GM04503 (cell line): ENCODE measurements at regions not wholly inside any gene's neighbourhood (a gene's known extent, or its start where the extent isn't known, plus 50 kb on each side); places are given as distances from the start of the nearest gene placed in this dataset.
"Not testable (repeated sequence)": the region's sequence is repeated elsewhere in the genome, so short reads cannot be mapped to it uniquely, and the experiment has no call there.

Experiments
- DNase-seq: peaks from one replicate; pipeline ENCODE4 v3.0.0-alpha.2; 2012; ENCODE audit warnings: low read depth

- DNase-seq: no peak
These were observed 96.2 kb upstream of the CPM start for GRCh38 chr12:69028941-69029729.

GRCh38 chr12:69030321-69030720 is 97.3 kb upstream of the CPM start:
- no peak for DNase-seq

GRCh38 chr12:69036533-69036932 is 103.6 kb upstream of the CPM start:
- DNase-seq: no peak

GRCh38 chr12:69036999-69037398 is 104.0 kb upstream of the CPM start:
- DNase-seq: no peak

GRCh38 chr12:69039911-69040310 is 106.9 kb upstream of the CPM start:
- no peak for DNase-seq

- no peak for DNase-seq
These were observed 109.6 kb upstream of the CPM start for GRCh38 chr12:69042557-69042956.

- no peak for DNase-seq
These were observed 110.0 kb upstream of the CPM start for GRCh38 chr12:69042970-69043369.

- DNase-seq: no peak
These were observed 111.9 kb upstream of the CPM start for GRCh38 chr12:69044887-69045286.

GRCh38 chr12:69045430-69045829 is 112.5 kb upstream of the CPM start:
- DNase-seq: no peak

GRCh38 chr12:69046363-69046762 is 113.4 kb upstream of the CPM start:
- no peak for DNase-seq

- DNase-seq: no peak
These were observed 113.9 kb upstream of the CPM start for GRCh38 chr12:69046920-69047319.

GRCh38 chr12:69047990-69048389 is 115.0 kb upstream of the CPM start:
- DNase-seq: no peak

- not testable (repeated sequence) for DNase-seq
These were observed 116.9 kb upstream of the CPM start for GRCh38 chr12:69049855-69050254.

GRCh38 chr12:69052613-69053408 is 119.8 kb upstream of the CPM start:
- DNase-seq: peak; percentile 68

- no peak for DNase-seq
These were observed 121.5 kb upstream of the CPM start for GRCh38 chr12:69054343-69055056.

- DNase-seq: no peak
These were observed 122.3 kb upstream of the CPM start for GRCh38 chr12:69055280-69055679.

GRCh38 chr12:69055706-69056105 is 122.7 kb upstream of the CPM start:
- DNase-seq: no peak

- DNase-seq: peak; percentile 58
These were observed 124.0 kb upstream of the CPM start for GRCh38 chr12:69056743-69057515.

- no peak for DNase-seq
These were observed 124.8 kb upstream of the CPM start for GRCh38 chr12:69057742-69058141.

GRCh38 chr12:69059465-69060457 is 126.8 kb upstream of the CPM start:
- peak; percentile 74 for DNase-seq

- no peak for DNase-seq
These were observed 128.6 kb upstream of the CPM start for GRCh38 chr12:69061574-69061973.
